ENCODE measurements at regions not wholly inside any gene's neighbourhood (a gene's known extent, or its start where the extent isn't known, plus 50 kb on each side); places are given as distances from the start of the nearest gene placed in this dataset.

DNA sequence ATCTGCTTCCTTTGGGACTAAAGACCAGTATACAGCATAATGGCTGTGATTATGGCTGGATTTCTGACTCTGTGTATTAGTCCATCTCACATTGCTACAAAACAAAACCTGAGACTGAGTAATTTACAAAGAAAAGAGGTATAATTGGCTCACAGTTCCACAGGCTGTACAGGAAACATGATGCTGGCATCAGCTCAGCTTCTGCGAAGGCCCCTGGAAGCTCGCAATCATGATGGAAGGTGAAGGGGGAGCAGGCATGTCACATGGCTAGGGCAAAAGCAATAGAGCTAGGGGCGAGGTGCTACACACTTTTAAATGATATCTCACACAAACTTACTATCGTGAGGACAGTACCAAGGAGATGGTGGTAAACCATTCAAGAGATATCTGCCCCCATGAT, 68.0 kb upstream of the GADL1 start:
- DNase-seq (ENCODE audit: low read depth in 1 of 2, low spot score in 1 of 2): no peak
- CTCF ChIA-PET: interaction anchor here (0.6 kb wide), 1 partner anchor 11 kb away, joined by 4 read pairs; no protein-coding TSS in a partner anchor
- Histone ChIP-seq H3K4me1 (no peaks in the 10 kb centered on the region), H3K4me3 (no peak overlapping the region), H3K27ac (no peak overlapping the region), H3K4me2 (no peak overlapping the region), H3K9me3 (peaks cover 16% of the 10 kb centered on the region; the same call in 2 of the 3 replicates)
- ATAC-seq: no peak
- 48% methylated on average over 4 of the region's 4 CpGs for WGBS (ENCODE audit: missing lambda C conversion rate)
- POLR2A ChIA-PET: no interaction called here
- TF ChIP-seq, protein P1, sequence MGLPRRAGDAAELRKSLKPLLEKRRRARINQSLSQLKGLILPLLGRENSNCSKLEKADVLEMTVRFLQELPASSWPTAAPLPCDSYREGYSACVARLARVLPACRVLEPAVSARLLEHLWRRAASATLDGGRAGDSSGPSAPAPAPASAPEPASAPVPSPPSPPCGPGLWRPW (IDR thresholded peaks at IDR 0.05): no peak
- no peak for TF ChIP-seq RAD21 (conservative IDR thresholded peaks at IDR 0.05 in 1 of 2, IDR thresholded peaks at IDR 0.05 in 1 of 2)
- TF ChIP-seq RCOR1 (IDR thresholded peaks at IDR 0.05; ENCODE audit: low read depth, low read length): no peak
- no peak for TF ChIP-seq HOXA7 (CRISPR knock-in tag; IDR thresholded peaks at IDR 0.05)
- TF ChIP-seq ZNF302 (CRISPR knock-in tag; IDR thresholded peaks at IDR 0.05): no peak
- TF ChIP-seq, protein P2, sequence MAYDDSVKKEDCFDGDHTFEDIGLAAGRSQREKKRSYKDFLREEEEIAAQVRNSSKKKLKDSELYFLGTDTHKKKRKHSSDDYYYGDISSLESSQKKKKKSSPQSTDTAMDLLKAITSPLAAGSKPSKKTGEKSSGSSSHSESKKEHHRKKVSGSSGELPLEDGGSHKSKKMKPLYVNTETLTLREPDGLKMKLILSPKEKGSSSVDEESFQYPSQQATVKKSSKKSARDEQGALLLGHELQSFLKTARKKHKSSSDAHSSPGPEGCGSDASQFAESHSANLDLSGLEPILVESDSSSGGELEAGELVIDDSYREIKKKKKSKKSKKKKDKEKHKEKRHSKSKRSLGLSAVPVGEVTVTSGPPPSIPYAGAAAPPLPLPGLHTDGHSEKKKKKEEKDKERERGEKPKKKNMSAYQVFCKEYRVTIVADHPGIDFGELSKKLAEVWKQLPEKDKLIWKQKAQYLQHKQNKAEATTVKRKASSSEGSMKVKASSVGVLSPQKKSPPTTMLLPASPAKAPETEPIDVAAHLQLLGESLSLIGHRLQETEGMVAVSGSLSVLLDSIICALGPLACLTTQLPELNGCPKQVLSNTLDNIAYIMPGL (CRISPR knock-in tag; IDR thresholded peaks at IDR 0.05; ENCODE audit: borderline replicate concordance): no peak
- no peak for TF ChIP-seq EP300 (IDR thresholded peaks at IDR 0.05)
- TF ChIP-seq MYC (IDR thresholded peaks at IDR 0.05; ENCODE audit: borderline replicate concordance, low read length): no peak
- TF ChIP-seq GATA3 (IDR thresholded peaks at IDR 0.05; ENCODE audit: borderline replicate concordance): no peak
- no peak for TF ChIP-seq RFX5 (IDR thresholded peaks at IDR 0.05)
- no peak for TF ChIP-seq POLR2A (IDR thresholded peaks at IDR 0.05; ENCODE audit: low read length)
- no peak for TF ChIP-seq RNF2 (IDR thresholded peaks at IDR 0.05; ENCODE audit: borderline replicate concordance, low read depth)
- no peak for TF ChIP-seq MAFK (IDR thresholded peaks at IDR 0.05; ENCODE audit: partially characterized antibody)
- no peak for TF ChIP-seq FOXS1 (CRISPR knock-in tag; IDR thresholded peaks at IDR 0.05)
- no peak for TF ChIP-seq NPAS2 (CRISPR knock-in tag; IDR thresholded peaks at IDR 0.05; ENCODE audit: borderline replicate concordance)
- TF ChIP-seq, protein P3, sequence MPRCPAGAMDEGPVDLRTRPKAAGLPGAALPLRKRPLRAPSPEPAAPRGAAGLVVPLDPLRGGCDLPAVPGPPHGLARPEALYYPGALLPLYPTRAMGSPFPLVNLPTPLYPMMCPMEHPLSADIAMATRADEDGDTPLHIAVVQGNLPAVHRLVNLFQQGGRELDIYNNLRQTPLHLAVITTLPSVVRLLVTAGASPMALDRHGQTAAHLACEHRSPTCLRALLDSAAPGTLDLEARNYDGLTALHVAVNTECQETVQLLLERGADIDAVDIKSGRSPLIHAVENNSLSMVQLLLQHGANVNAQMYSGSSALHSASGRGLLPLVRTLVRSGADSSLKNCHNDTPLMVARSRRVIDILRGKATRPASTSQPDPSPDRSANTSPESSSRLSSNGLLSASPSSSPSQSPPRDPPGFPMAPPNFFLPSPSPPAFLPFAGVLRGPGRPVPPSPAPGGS (IDR thresholded peaks at IDR 0.05): no peak
- TF ChIP-seq, protein P4, sequence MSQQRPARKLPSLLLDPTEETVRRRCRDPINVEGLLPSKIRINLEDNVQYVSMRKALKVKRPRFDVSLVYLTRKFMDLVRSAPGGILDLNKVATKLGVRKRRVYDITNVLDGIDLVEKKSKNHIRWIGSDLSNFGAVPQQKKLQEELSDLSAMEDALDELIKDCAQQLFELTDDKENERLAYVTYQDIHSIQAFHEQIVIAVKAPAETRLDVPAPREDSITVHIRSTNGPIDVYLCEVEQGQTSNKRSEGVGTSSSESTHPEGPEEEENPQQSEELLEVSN (IDR thresholded peaks at IDR 0.05; ENCODE audit: borderline replicate concordance, low read depth): no peak
- no peak for TF ChIP-seq HOXB5 (CRISPR knock-in tag; IDR thresholded peaks at IDR 0.05)
- TF ChIP-seq SREBF2 (IDR thresholded peaks at IDR 0.05): no peak
- TF ChIP-seq BHLHE40 (IDR thresholded peaks at IDR 0.05; ENCODE audit: low read depth, low read length): no peak
- FAIRE-seq: no peak

DNA sequence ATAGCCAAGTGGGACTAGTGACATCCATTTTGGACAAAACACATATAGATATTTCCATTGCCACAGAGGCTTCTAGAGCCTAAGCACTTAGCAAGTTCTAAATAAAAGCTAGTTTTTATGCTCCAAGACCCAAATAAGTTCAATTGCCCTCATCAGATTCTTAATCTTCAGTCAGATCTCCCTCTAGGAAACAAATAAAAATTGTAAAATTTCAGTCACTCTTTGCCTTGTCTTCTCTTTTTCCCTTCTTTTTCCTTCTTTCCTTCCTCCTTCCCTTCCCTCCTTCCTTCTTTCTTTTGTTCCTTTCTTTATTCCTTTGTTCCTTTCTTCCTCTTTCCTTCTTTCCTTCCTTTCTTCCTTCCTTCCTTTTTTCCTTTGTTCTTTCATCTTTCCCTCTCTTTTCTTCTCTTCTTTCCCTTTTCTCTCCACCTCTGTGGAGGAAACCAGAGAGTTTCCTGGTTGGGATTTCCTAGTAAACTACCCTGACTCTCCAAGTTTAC, 68.8 kb upstream of the GADL1 start:
- no peak for TF ChIP-seq HOXB13 (CRISPR knock-in tag; IDR thresholded peaks at IDR 0.05; ENCODE audit: low read depth)
- TF ChIP-seq CEBPB (IDR thresholded peaks at IDR 0.05): no peak
- TF ChIP-seq ESRRA (IDR thresholded peaks at IDR 0.05; ENCODE audit: borderline replicate concordance, low read length): no peak
- TF ChIP-seq, protein P5, sequence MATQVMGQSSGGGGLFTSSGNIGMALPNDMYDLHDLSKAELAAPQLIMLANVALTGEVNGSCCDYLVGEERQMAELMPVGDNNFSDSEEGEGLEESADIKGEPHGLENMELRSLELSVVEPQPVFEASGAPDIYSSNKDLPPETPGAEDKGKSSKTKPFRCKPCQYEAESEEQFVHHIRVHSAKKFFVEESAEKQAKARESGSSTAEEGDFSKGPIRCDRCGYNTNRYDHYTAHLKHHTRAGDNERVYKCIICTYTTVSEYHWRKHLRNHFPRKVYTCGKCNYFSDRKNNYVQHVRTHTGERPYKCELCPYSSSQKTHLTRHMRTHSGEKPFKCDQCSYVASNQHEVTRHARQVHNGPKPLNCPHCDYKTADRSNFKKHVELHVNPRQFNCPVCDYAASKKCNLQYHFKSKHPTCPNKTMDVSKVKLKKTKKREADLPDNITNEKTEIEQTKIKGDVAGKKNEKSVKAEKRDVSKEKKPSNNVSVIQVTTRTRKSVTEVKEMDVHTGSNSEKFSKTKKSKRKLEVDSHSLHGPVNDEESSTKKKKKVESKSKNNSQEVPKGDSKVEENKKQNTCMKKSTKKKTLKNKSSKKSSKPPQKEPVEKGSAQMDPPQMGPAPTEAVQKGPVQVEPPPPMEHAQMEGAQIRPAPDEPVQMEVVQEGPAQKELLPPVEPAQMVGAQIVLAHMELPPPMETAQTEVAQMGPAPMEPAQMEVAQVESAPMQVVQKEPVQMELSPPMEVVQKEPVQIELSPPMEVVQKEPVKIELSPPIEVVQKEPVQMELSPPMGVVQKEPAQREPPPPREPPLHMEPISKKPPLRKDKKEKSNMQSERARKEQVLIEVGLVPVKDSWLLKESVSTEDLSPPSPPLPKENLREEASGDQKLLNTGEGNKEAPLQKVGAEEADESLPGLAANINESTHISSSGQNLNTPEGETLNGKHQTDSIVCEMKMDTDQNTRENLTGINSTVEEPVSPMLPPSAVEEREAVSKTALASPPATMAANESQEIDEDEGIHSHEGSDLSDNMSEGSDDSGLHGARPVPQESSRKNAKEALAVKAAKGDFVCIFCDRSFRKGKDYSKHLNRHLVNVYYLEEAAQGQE (IDR thresholded peaks at IDR 0.05): no peak
- TF ChIP-seq CHD2 (IDR thresholded peaks at IDR 0.05; ENCODE audit: low read length, partially characterized antibody): no peak
- TF ChIP-seq, protein P6, sequence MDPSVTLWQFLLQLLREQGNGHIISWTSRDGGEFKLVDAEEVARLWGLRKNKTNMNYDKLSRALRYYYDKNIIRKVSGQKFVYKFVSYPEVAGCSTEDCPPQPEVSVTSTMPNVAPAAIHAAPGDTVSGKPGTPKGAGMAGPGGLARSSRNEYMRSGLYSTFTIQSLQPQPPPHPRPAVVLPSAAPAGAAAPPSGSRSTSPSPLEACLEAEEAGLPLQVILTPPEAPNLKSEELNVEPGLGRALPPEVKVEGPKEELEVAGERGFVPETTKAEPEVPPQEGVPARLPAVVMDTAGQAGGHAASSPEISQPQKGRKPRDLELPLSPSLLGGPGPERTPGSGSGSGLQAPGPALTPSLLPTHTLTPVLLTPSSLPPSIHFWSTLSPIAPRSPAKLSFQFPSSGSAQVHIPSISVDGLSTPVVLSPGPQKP (IDR thresholded peaks at IDR 0.05; ENCODE audit: low read depth, low read length): no peak
- no peak for TF ChIP-seq ZNF302 (CRISPR knock-in tag; IDR thresholded peaks at IDR 0.05)
- no peak for TF ChIP-seq EHMT2 (IDR thresholded peaks at IDR 0.05; ENCODE audit: low read depth)
- no peak for TF ChIP-seq SMC3 (IDR thresholded peaks at IDR 0.05)
- no peak for TF ChIP-seq RCOR1 (IDR thresholded peaks at IDR 0.05; ENCODE audit: low read depth, low read length)
- no peak for FAIRE-seq
- no peak for DNase-seq (ENCODE audit: low read depth in 1 of 2, low spot score in 1 of 2)
- Histone ChIP-seq H3K4me3 (no peak overlapping the region), H3K4me1 (no peaks in the 10 kb centered on the region), H3K4me2 (no peak overlapping the region), H3K27ac (no peak overlapping the region), H3K9me3 (peaks cover 12% of the 10 kb centered on the region; the same call in 2 of the 3 replicates)
- no peak for ATAC-seq
- POLR2A ChIA-PET: no interaction called here
- CTCF ChIA-PET: interaction anchor here (0.6 kb wide), 1 partner anchor 12 kb away, joined by 4 read pairs; no protein-coding TSS in a partner anchor

Measured in A549 (cell line).